Chondrocyte (in vitro differentiated cells): ENCODE measurements at regions not wholly inside any gene's neighbourhood (a gene's known extent, or its start where the extent isn't known, plus 50 kb on each side); places are given as distances from the start of the nearest gene placed in this dataset.
A peak's percentile ranks its signal among the peaks of the same experiment; 100 is the strongest.

Experiments
- DNase-seq: peaks from one replicate; pipeline ENCODE4 v3.0.0; 2021; ENCODE audit warnings: mixed read lengths, low spot score
- H3K27ac Mint-ChIP-seq: one replicate; pipeline ENCODE4 v1.8.0; 2021; ENCODE audit warnings: mild to moderate bottlenecking, moderate library complexity, mixed read lengths; ENCODE audit not compliant: unreplicated experiment
- H3K27me3 Mint-ChIP-seq: 2 replicates; pipeline ENCODE4 v1.8.0; 2021; ENCODE audit warnings: low read depth, mixed read lengths
- H3K36me3 Mint-ChIP-seq: 2 replicates; pipeline ENCODE4 v1.8.0; 2021; ENCODE audit warnings: low read depth, mixed read lengths
- H3K4me1 Mint-ChIP-seq: 2 replicates; pipeline ENCODE4 v1.8.0; 2021; ENCODE audit warnings: low read depth, mild to moderate bottlenecking, mixed read lengths
- H3K4me3 Mint-ChIP-seq: one replicate; pipeline ENCODE4 v1.8.0; 2021; ENCODE audit warnings: mild to moderate bottlenecking, moderate library complexity, mixed read lengths; ENCODE audit not compliant: unreplicated experiment
- H3K9me3 Mint-ChIP-seq: 2 replicates; pipeline ENCODE4 v1.8.0; 2021; ENCODE audit warnings: low read depth, mixed read lengths
- TF ChIP-seq, protein P1 (sequence below): fragments of 200-600 bp; sonication (generic); IDR thresholded peaks from 2 replicates; pipeline ENCODE4 v1.5.0; 2021; ENCODE audit warnings: antibody characterized with exemption, mild to moderate bottlenecking, moderate library complexity

GRCh38 chr20:5416086-5416485 lies 99.3 kb upstream of the PROKR2 start:
- no peaks in the 10 kb centered on the region for H3K36me3 Mint-ChIP-seq
- no peaks in the 10 kb centered on the region for H3K4me1 Mint-ChIP-seq
- DNase-seq = no peak
- TF ChIP-seq, protein P1, sequence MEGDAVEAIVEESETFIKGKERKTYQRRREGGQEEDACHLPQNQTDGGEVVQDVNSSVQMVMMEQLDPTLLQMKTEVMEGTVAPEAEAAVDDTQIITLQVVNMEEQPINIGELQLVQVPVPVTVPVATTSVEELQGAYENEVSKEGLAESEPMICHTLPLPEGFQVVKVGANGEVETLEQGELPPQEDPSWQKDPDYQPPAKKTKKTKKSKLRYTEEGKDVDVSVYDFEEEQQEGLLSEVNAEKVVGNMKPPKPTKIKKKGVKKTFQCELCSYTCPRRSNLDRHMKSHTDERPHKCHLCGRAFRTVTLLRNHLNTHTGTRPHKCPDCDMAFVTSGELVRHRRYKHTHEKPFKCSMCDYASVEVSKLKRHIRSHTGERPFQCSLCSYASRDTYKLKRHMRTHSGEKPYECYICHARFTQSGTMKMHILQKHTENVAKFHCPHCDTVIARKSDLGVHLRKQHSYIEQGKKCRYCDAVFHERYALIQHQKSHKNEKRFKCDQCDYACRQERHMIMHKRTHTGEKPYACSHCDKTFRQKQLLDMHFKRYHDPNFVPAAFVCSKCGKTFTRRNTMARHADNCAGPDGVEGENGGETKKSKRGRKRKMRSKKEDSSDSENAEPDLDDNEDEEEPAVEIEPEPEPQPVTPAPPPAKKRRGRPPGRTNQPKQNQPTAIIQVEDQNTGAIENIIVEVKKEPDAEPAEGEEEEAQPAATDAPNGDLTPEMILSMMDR = no peak
- H3K27ac Mint-ChIP-seq = no peak overlapping the region
- H3K4me3 Mint-ChIP-seq = no peak overlapping the region
- H3K9me3 Mint-ChIP-seq = no peaks in the 10 kb centered on the region
- H3K27me3 Mint-ChIP-seq = peaks cover 3% of the 10 kb centered on the region

DNA sequence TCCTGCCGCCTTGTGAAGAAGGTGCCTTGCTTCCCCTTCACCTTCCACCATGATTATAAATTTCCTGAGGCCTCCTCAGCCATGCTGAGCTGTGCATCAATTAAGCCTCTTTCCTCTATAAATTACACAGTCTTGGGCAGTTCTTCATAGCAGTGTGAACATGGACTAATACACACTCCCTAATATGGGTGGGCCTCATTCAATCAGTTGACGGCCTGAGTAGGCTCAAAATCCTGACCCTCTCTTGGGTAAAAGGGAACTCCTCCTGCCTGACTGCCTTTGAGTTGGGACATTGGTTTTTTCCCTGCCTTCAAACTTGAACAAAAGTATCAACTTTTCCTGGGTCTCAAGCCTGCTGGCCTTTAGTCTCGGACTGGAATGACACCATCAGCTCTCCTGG lies 96.6 kb upstream of the PROKR2 start:
- TF ChIP-seq, protein P1 = no peak
- no peaks in the 10 kb centered on the region for H3K9me3 Mint-ChIP-seq
- no peaks in the 10 kb centered on the region for H3K4me1 Mint-ChIP-seq
- H3K4me3 Mint-ChIP-seq = no peak overlapping the region
- peaks cover 3% of the 10 kb centered on the region for H3K27me3 Mint-ChIP-seq
- H3K36me3 Mint-ChIP-seq = no peaks in the 10 kb centered on the region
- no peak for DNase-seq
- H3K27ac Mint-ChIP-seq = no peak overlapping the region

DNA sequence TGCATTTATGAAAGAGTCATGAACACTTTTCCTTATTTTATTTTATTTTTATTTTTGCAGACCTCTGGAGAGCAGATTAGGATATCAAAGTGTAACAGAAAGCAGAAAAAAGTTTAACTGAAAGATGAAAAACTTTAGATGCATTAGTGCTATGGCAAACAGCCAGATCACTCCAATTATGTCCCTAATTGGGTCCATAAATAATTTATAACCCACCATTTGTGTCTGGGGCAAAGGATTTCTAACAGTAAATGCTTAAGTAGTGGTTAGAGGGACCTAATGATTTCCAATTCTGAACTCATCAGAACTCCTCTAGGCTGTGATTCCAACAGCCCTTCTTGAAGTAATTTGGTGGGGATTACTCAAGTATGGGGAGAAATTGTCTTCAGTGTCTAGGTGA lies 93.7 kb upstream of the PROKR2 start:
- Mint-ChIP-seq H3K9me3 (peaks cover 2% of the 10 kb centered on the region), H3K27me3 (peaks cover 3% of the 10 kb centered on the region), H3K4me3 (no peak overlapping the region), H3K4me1 (no peaks in the 10 kb centered on the region), H3K27ac (no peak overlapping the region), H3K36me3 (no peaks in the 10 kb centered on the region)
- TF ChIP-seq, protein P1 = no peak
- no peak for DNase-seq

DNA sequence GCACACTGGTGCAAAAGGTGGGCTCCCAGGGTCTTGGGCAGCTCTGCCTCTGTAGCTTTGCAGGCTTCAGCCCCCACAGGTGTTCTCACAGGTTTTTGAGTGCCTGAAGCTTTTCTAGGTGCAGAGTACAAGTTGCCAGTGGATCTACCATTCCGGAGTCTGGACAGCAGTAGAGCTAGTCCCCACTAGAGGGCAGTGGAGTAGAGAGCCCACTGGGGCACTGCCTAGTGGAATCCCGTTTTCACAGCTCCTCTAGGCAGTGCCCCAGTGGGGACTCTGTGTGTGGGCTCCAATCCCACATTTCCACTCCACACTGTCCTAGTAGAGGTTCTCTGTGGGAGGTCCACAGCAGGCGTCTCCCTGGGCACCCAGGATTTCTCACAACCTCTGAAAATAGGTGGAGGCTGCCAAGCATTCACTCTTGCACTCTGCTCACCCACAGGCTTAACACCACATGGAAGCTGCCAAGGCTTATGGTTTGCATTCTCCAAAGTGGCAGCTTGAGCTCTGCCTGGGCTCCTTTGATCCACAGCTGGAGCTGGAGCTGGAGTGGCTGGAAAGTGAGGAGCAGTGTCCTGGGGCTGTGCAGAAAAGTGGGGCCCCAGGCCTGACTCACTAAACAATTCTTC lies 86.3 kb upstream of the PROKR2 start:
- Mint-ChIP-seq H3K4me3 (no peak overlapping the region), H3K4me1 (no peaks in the 10 kb centered on the region), H3K27me3 (no peaks in the 10 kb centered on the region), H3K36me3 (no peaks in the 10 kb centered on the region), H3K27ac (no peak overlapping the region), H3K9me3 (peaks cover 23% of the 10 kb centered on the region)
- no peak for DNase-seq
- TF ChIP-seq, protein P1 = peak; percentile 44

DNA sequence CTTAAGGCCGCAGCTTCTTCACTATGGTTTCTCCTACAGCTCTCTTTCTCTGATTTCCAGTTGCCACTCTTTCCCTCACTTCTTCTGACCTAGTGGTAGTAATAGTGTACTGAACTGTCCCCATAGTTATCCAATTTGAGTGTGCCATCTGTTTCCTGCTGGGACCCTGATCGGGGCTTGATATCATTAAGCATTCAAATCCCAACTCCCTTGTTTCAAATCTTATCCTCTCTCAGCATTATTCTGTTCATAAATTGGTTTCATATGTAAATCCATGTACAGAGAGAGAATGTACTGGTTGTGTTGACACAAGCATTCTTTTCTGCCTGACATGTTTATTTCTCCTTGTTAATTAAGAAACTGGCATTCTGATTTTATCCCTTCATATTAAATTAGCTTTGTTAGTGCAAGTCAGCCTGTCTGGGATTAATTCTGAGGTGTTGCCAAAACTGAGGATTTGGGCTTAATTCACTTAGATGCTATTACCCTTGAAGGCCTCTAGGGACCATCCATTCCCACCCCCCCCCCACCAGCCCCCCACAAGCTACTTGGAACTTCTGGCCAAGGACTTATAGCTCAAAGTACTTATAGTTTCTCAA lies 84.6 kb upstream of the PROKR2 start:
- H3K27ac Mint-ChIP-seq = no peak overlapping the region
- H3K27me3 Mint-ChIP-seq = no peaks in the 10 kb centered on the region
- H3K4me1 Mint-ChIP-seq = no peaks in the 10 kb centered on the region
- H3K9me3 Mint-ChIP-seq = peaks cover 23% of the 10 kb centered on the region
- H3K36me3 Mint-ChIP-seq = no peaks in the 10 kb centered on the region
- no peak overlapping the region for H3K4me3 Mint-ChIP-seq
- TF ChIP-seq, protein P1 = no peak
- DNase-seq = no peak
